ENCODE measurements at regions not wholly inside any gene's neighbourhood (a gene's known extent, or its start where the extent isn't known, plus 50 kb on each side); places are given as distances from the start of the nearest gene placed in this dataset.
"Not testable (repeated sequence)": the region's sequence is repeated elsewhere in the genome, so short reads cannot be mapped to it uniquely, and the experiment has no call there.

DNA sequence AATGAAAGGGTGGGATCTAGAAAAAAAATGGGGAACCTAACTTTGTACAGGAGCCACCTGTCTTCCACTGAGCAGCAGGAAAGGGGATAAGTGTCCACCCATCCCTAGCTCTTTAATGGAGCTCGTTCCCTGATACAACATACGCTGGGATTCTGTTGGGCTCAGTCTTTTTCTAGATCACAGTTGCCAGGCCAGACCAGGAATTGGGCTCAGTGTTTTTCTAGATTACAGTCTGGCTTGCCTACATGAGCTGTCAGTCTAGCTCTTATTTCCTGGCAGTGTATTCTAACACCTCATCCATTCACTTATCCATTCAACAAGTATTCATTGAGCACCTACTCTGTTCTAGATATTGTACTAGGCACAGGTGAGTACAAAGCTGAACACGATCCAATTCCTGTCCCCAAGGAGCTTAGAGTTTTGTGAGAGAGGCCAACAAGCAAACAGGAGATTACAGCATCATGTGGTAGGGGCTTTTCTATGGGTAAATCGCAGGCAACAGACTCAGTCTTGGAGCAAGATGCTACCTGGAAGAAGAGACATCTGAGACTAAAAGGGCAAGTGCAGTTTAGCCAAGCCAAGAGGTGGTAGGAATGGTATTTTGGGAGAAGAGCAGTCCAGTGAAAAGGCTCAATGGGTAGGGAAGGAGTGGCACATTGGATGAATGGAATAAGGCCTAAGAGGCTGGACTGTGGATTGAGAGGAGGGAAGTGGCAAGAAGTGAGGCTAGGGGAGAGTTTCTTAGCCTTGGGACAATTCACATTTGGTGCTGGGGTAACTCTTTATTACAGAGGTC lies 138.0 kb upstream of the HS3ST2 start:
- DNase-seq (ENCODE audit: low read depth, low spot score), result no peak

DNA sequence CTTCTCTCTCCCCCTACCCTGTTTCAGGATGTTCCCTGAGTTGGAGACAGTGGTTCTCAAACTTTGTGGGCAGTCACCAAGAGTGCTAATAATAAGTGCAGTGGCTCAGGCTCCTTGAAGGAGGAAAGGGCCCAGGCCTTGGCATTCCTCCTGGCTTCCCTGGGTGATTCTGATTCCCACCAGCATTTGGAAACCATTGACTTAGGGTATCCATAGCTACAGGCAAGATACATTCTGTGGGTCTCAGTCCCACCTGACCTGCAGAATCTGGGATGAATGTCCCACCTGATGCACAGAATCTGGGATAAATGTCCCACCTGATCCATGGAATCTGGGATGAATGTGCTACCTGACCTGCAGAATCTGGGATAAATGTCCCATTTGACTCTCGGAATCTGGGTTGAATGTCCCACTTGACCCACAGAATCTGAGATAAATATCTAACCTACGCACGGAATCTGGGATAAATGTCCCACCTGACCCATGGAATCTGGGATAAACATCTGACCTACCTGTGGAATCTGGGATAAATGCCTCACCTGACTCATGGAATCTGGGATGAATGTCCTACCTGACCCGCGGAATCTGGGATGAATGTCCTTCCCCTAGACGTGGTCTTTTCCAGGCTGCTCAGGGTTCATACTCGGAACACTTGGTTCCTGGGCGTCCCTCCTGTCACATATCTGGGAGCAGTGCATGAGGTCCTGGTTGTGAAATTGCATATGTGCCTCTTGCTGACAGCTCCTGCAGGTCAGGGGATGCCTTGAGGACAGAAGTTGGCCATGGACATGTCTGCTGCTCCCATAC lies 136.7 kb upstream of the HS3ST2 start:
- no peak for DNase-seq (ENCODE audit: low read depth, low spot score)

DNA sequence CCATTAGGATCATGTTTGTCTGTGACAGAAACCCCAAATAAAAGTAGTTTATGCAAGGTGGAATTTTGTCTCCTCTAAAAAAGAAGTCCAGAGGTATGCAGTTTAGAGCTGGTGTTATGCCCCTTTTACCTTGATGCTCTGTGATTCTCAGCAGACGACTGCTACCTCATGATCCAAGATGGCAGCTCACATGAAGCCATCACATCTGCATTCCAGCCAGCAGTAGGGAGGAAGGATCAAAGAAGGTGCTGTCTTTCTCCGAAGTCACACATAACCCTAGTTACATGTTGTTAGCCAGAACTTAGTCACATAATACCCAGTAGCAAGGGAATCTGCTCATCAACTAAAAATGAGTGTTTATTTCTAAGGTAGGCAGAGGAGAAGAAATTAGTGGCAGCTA lies 135.7 kb upstream of the HS3ST2 start:
- DNase-seq (ENCODE audit: low read depth, low spot score), result no peak

DNA sequence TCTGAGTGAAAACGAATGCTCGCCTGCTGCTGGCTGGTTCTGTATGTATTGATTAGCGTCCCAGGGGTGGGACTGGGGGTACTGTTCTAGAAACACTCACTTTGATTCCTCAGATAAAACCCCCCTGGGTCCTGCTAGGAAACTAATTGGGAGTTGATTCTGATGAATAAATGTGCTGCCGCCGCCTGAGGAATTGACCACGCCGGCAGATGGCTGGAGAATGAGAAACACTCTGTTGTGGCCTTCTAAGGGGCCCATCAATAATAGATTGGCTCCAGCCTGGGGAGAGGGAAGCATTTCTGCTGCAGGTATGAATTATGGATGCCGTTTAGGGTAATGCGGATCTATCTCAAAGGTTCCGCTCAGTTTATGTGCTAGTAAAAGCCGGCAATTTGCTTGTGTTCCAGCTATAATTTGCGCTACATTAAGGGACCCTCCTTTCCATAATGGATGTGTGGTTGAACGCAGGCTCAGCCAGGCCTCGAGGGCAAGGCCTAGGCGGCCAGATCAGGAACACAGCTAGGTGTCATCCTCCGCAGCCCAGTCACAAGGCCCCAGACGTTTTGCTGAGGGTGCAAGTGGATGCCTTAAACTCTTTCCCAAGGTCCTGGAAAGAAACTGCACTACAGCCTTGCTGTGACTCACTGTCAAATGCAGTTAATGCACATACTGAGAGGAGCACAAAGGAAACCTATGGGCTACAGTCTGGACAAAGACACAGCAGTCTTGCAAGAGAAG lies 132.2 kb upstream of the HS3ST2 start:
- no peak for DNase-seq (ENCODE audit: low read depth, low spot score)

DNA sequence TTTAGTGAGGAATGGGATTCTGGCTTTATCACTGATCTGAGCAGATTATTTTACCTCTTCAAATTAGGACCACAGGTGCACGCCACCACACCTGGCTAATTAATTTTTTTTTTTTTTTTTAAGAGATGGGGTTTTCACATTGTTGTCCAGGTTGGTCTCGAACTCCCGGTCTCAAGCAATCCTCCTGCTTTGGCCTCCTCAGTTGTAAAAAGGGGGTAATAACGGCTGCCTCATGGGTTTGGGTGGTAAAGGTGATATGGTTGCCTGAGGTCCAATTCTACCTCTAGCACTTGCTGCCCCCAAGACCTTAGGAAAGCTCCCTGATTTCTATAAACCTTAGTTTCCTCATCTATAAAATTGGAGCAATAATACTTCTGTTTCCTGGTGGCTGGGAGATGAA lies 130.7 kb upstream of the HS3ST2 start:
- DNase-seq (ENCODE audit: low read depth, low spot score), result no peak

DNA sequence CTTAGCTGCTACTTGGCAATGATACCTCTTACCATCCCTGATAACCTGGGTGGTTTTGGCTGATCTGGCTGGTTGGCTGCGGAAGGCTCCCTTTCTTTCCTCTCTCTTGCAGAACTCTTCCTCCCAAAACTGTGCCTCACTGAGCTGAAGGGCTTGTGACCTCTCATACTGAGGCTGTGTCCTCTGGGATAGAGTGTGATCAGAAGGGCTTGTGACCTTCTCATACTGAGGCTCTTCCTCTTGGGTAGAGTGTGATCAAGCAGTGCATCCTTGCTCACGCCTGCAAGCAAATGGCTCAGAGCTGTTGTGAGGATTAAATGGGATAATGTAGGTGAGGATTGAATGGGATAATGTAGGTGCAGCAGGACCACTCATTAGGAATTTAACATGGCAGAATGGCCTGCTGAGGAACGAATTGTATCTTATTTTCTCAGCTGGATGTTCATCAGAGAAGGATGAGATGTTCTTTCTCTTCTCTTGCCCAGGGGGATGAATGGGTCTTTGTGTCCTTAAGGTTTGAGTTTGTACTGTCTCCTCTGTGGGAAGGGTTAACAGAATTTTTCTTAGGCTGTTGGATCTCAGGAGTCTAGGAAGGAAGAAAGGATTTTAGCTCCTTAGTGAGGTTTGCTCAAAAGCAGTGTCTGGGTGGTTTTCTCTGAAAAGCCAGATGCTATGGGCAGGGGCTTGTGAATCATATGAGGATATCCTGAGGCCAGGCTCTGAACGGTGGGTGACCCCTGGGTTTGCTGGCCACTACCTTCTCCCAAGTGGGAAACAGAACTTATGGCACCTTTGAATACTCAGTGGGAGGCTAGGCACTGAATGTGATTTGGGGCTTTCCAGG lies 130.0 kb upstream of the HS3ST2 start:
- DNase-seq (ENCODE audit: low read depth, low spot score), result no peak

DNA sequence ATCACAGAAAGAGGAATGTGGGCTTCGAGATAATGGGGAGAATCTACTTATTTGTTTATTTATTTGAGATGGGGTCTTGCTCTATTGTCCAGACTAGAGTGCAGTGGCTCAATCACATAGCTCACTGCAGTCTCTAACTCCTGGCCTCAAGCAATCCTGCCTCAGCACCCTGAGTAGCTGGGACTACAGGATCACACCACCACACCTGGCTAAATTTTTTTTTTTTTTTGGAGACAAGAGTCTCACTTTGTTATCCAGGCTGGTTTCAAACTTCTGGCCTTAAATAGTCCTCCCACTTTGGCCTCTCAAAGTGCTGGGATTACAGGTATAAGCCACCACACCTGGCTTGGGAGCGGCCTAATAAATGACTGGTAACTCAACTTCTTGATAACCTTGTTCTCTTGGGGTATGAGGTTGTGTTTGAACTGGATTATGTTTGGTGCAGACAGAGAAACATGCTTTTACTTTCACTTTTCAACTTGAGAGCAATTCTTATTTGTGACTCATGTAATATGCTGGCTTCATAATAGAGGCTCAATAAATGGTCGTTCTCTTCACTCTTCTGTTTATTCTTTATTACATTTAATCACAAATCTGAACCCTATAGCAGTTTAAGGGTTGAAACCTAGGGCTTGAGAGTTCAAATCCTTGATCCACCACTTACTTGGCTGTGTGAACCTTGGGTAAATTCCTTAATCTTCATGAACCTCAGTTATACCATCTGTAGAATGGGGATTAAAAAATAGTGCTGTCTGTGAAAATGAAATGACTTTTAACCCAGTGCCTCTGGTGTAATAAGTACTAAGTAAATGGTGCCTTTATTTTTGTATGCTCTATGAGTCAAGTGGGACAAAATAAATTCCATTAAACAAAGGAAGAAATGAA lies 129.1 kb upstream of the HS3ST2 start:
- no peak for DNase-seq (ENCODE audit: low read depth, low spot score)

DNA sequence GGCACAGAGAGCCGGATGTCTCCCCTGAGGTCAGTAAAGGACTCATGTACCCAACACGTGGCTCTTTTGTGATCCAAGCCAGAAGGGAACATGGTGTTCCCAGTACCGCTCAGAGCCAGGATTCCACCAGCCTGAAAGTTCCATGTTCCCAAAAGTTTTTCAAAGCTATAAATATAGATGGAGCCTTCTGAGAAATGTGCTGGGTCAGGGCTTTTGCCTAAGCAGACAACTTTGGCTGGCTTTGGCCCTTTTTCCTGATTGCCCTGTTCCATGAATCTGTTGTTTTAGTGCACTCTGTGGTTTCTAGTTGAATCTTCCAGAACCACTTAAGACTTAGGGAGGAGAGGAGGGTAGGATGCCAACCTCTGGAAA lies 128.5 kb upstream of the HS3ST2 start:
- DNase-seq (ENCODE audit: low read depth, low spot score), result no peak

DNA sequence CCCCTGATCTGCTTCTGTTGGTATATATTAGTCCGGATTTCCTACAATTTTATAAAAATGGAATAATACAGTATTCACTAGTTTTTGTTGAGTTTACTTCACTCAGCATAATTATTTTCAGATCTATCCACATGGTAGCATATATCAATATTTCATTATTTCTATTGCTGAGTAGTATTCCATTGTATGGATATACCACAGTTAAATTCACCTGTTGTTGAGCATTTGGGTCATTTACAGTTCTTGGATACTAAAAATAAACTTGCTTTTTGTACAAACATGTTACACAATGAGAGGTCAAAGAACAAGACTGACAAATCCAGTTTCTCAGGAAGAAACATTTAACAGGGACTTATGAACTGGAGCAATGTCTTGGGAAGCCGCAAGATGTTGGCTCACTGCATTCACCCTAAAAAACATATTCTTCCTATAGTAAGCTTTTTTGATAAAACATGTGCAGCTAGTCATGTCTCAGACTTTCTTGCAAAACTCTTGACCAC lies 126.9 kb upstream of the HS3ST2 start:
- DNase-seq (ENCODE audit: low read depth, low spot score), result no peak

DNA sequence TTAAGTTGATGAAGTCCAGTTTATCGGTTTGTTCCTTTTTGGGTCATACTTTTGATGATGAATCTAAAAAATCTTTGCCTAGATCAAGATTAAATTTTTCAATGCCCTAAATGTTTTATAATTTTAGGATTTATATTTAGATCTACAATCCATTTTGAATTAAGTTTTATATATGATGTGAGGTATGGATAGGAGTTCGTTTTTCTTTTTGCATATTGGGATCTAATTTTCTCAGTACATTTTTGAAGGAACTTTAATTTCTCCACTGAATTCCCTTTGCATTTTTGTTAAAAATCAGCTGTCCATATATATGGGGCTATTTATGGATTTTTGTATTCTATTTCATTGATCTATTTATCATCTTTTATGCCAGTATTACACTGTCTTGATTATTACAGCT lies 125.5 kb upstream of the HS3ST2 start:
- no peak for DNase-seq (ENCODE audit: low read depth, low spot score)

DNA sequence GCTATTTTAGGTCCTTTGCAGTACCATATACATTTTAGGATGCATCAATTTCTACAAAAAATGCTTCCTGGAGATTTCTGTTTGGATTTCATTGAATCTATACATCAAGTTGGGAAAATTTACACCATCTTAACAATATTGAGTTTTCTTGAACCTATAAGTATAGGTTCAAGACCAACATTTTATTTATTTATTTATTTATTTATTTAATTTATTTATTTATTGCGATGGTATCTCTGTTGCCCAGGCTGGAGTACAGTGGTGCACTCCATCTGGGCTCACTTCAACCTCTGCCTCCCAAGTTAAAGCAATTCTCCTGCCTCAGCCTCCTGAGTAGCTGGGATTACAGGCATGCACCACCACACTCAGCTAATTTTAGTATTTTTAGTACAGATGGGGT lies 125.0 kb upstream of the HS3ST2 start:
- DNase-seq (ENCODE audit: low read depth, low spot score), result no peak

DNA sequence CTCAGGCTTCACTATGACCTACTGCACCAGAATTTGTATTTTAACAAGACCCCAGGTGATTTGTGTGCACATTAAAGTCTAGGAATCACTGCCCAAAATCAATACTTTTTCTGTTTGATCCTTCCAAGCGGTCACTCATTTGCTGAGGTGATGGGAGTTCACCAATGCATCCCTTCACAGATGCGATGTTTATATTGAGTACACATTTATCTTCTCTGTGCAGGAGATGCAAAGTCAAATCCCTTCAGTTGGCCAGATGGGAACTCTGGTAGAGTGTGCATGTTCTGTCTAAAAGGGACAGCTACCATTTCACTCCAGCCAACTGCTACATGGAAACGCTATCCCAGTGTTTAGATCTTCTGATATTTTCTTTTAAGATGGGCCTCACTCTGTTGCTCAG lies 122.6 kb upstream of the HS3ST2 start:
- no peak for DNase-seq (ENCODE audit: low read depth, low spot score)

DNA sequence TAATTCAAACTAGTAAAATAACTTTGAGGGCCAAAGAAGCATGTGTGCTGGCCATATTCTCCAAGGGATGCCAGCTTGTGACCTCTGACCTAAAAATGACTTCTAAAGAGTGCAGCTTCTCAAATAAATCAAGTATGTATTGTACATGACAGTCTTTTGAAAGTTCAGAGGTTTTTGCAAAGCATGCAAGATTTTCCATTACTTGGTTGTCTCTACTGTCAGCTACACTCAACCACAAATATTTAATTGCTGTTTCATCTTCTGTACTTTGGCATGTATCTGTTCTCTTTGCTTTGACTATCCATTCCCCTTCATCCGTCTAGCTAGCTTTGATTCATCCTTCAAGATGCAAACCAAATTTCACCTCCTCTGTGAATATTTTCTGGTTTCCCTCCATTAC lies 121.9 kb upstream of the HS3ST2 start:
- DNase-seq (ENCODE audit: low read depth, low spot score), result no peak

DNA sequence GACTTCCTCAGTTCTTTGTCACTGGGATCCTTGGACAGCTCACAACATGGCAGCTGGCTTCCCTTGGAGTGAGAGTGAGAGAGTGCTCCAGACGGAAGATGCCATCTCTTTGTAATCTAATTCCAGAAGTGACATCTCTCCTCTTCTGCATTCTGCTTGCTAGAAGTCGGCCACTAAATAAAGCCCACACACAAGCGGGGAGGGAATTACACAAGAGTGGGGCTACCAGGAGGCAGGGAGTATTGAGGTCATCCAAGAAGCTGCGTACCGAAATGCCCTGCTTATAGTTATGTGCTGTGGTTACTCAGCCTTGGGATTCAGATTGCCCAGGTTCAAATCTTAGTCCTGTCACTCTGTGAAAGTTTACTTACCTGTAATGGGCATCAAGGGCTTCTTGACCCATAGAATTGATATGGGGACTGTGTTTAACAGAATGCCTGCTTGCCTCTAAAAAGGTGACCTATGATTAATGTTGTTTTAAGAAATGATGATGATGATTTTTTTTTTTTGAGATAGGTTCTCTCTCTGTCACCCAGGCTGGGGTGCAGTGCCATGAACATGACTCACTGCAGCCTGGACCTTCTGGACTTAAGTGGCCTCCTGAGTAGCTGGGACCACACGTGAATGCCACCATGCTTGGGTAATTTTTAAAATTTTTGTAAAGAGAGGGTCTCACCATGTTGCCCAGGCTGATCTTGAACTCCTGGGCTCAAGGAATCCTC lies 120.9 kb upstream of the HS3ST2 start:
- no peak for DNase-seq (ENCODE audit: low read depth, low spot score)

DNA sequence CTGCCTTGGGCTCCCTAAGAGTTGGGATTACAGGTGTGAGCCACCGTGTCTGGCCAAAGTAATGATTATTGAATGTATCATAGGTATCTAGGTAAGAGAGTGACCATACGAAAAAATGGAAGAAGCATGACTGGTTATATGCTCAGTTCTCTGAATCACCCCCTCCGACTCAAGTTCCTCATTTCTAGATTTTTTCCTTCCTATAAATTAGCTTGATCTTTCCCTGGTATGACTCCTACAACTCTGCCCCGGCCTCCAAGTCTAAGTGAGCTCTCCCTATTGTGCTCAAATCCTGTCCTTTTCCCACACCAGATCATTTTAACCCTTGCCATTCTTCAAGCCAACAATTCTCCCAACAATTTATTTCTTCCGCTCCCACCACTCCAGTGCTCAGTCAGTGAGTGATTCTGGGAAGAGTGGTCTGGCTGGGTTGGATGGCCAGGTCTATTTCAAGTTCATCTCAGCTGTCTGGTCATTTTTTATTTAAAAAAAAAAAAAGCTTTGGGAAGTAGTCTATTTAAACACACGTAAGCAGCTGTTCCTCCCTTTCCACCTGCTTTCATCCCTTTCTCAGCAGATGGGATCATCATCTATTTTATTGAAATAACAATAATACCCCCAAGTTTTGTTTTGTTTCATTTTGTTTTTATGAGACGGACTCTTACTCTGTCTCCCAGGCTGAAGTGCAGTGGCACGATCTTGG lies 120.2 kb upstream of the HS3ST2 start:
- DNase-seq (ENCODE audit: low read depth, low spot score), result no peak

DNA sequence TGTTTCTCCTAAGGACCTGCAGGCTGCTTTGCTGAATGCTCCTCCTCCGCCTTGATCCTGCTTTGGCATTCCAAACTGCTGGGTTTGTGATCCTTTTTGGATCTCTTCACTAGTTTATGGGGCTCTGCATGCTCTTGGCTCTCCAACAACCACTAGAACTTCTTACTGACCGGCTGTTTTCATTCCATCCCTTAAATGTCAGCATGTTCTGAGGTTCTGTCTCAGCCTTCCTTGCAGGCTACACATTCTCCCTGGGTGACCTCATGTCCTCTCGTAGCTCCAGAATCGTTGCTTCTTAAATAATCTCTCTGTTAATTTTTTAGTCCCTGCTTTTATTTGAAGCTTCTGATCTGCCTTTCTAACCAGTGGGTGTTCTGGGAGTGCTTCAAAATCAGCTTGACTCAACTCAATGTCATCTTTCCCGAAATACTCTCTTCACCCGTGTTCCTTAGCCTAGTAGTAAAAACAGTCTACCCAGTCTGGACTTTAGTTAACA lies 119.0 kb upstream of the HS3ST2 start:
- no peak for DNase-seq (ENCODE audit: low read depth, low spot score)

DNA sequence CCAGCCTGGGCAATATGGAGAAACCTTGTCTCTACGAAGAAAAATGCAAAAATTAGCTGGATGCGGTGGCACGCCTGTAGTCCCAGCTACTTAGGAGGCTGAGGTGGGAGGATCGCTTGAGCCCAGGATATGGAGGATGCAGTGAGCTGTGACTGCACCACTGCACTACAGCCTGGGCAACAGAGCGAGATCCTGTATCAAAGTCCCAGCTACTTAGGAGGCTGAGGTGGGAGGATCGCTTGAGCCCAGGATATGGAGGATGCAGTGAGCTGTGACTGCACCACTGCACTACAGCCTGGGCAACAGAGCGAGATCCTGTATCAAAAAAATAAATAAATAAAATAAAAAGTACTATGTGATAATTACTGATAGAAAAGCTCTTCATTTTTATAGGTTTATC lies 118.2 kb upstream of the HS3ST2 start:
- not testable (repeated sequence) for DNase-seq (ENCODE audit: low read depth, low spot score)

DNA sequence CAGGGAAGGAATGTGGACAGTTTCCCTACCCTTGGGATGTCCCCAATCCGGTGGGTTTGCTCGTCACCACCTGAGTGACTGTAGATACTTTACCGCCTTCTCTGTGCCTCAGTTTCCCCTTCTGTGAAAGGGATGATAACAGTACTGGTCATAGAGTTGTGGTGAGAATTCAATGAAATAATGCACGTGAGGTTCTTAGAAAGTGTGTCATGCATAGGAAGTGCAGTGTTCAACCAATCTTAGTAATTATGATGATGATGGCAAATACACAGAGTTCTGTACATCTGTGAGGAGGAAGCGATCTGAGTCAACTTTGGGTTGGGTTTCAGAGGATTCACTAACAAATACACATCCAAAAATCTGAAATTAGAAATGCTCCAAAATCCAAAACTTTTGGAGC lies 114.6 kb upstream of the HS3ST2 start:
- DNase-seq (ENCODE audit: low read depth, low spot score), result no peak

DNA sequence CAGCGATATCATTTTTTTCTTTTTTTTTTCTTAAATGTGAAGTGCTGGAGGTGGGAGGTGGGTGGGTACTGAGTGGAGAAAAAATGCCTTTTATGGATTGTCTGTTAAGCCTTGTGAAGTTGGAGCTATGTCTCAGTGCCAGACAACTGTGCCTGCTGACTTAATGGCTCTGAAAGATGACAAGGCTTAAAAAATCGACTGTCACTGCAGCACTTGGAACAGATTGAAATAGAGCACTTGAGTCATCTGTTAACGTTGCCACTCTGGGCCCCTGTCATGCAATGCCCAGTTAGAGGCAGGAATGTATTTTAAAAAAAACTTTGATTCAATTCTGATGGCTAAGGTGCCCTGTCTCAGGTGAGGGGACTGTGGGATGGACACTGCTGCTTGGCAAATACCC lies 108.2 kb upstream of the HS3ST2 start:
- no peak for DNase-seq (ENCODE audit: low read depth, low spot score)

Measured in pulmonary artery endothelial cell (primary cell).